ENCODE measurements at regions not wholly inside any gene's neighbourhood (a gene's known extent, or its start where the extent isn't known, plus 50 kb on each side); places are given as distances from the start of the nearest gene placed in this dataset.

- DNase-seq (ENCODE audit: insufficient read length, low spot score), result no peak
- TF ChIP-seq PAX5 (IDR thresholded peaks at IDR 0.05; ENCODE audit: insufficient read depth, low read length, severe bottlenecking) (no peak), POU2F2 (IDR thresholded peaks at IDR 0.05; ENCODE audit: low read depth, low read length) (no peak), SPI1 (IDR thresholded peaks at IDR 0.05; ENCODE audit: low read depth, low read length) (peak; percentile 50), TAF1 (IDR thresholded peaks at IDR 0.05; ENCODE audit: low read depth, low read length) (no peak), POLR2AphosphoS5 (IDR thresholded peaks at IDR 0.05; ENCODE audit: low read depth, low read length) (no peak)
- no peak for FAIRE-seq
Measured at GRCh38 chr4:144338148-144338547, 197.6 kb upstream of the GYPA start.

DNA sequence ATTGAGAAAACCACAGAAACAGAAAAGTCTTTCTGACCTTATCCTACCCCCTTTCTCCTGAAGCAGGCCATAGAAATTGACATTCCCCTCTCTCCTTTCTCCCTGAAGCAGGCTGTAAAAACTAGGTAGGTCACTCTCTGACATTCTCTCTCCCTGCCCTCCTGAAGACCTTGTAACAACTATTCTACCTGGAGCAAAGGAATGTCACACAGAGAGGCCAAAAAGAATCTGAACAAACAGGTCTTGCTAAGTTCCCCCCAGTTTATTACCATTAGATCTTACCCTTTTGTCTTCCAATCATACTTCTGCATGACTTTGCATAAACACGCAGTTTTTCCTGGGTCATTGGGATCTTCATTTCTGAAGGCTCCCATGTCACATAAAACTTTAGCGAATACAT, 198.3 kb upstream of the GYPA start:
- FAIRE-seq (no peak), DNase-seq (ENCODE audit: insufficient read length, low spot score) (no peak)
- TF ChIP-seq SPI1 (IDR thresholded peaks at IDR 0.05; ENCODE audit: low read depth, low read length), result no peak
- no peak for TF ChIP-seq POU2F2 (IDR thresholded peaks at IDR 0.05; ENCODE audit: low read depth, low read length)
- no peak for TF ChIP-seq TAF1 (IDR thresholded peaks at IDR 0.05; ENCODE audit: low read depth, low read length)
- no peak for TF ChIP-seq PAX5 (IDR thresholded peaks at IDR 0.05; ENCODE audit: insufficient read depth, low read length, severe bottlenecking)
- TF ChIP-seq POLR2AphosphoS5 (IDR thresholded peaks at IDR 0.05; ENCODE audit: low read depth, low read length), result no peak
- no peak for TF ChIP-seq POLR2A (IDR thresholded peaks at IDR 0.05; ENCODE audit: low read depth, low read length)

GRCh38 chr4:144340931-144341330, 200.4 kb upstream of the GYPA start:
- TF ChIP-seq PAX5 (IDR thresholded peaks at IDR 0.05; ENCODE audit: insufficient read depth, low read length, severe bottlenecking) (no peak), POLR2A (IDR thresholded peaks at IDR 0.05; ENCODE audit: low read depth, low read length) (no peak), POU2F2 (IDR thresholded peaks at IDR 0.05; ENCODE audit: low read depth, low read length) (no peak), SPI1 (IDR thresholded peaks at IDR 0.05; ENCODE audit: low read depth, low read length) (no peak), TAF1 (IDR thresholded peaks at IDR 0.05; ENCODE audit: low read depth, low read length) (no peak), POLR2AphosphoS5 (IDR thresholded peaks at IDR 0.05; ENCODE audit: low read depth, low read length) (no peak)
- FAIRE-seq, result no peak
- DNase-seq (ENCODE audit: insufficient read length, low spot score), result no peak

DNA sequence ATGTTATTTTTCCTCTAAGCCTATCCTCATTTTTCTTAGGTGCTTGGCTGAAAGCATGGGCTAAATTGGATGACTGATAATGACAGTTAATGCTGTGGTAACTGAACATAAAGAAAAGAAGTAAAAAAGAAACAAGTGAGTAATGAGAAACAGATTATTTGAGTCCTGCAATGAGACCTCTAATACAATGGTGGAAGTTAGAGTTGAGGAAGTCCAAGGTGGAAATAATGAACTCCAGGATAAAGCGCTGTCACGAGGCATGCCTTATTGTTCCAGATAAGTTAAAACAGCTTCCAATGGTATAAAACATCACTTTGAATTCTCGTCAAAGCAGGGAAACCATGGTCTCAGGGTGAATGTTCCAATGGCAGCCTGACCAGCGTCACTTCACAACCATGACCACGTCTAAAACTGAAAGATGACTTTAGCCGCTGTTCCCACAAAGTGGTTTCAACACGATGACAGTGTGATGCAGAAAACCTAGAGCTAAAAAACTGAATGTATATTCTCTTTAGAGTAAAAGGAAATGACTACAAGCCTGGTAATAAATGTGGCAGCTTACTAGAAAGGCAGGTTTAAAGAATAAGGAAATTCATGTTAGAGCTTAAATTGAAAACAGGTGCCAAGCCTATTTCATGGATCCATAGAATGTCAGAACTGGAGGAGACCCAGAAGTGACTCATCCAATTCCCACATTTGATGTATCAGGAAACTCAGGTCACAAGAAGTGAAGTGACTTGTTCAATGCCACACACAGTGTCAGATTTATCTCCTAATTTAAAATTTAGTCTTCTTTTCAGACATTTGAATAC, 202.6 kb upstream of the GYPA start:
- TF ChIP-seq POLR2AphosphoS5 (IDR thresholded peaks at IDR 0.05; ENCODE audit: low read depth, low read length), result no peak
- TF ChIP-seq TAF1 (IDR thresholded peaks at IDR 0.05; ENCODE audit: low read depth, low read length), result no peak
- DNase-seq (ENCODE audit: insufficient read length, low spot score) (no peak), FAIRE-seq (no peak)

- DNase-seq (ENCODE audit: insufficient read length, low spot score) (no peak), FAIRE-seq (no peak)
- TF ChIP-seq POU2F2 (IDR thresholded peaks at IDR 0.05; ENCODE audit: low read depth, low read length) (no peak), SPI1 (IDR thresholded peaks at IDR 0.05; ENCODE audit: low read depth, low read length) (no peak)
Measured at GRCh38 chr4:144347121-144347520, 206.6 kb upstream of the GYPA start.

- DNase-seq (ENCODE audit: insufficient read length, low spot score) (no peak), FAIRE-seq (no peak)
- no peak for TF ChIP-seq POLR2A (IDR thresholded peaks at IDR 0.05; ENCODE audit: low read depth, low read length)
- TF ChIP-seq TAF1 (IDR thresholded peaks at IDR 0.05; ENCODE audit: low read depth, low read length), result no peak
- TF ChIP-seq SPI1 (IDR thresholded peaks at IDR 0.05; ENCODE audit: low read depth, low read length), result no peak
- TF ChIP-seq POU2F2 (IDR thresholded peaks at IDR 0.05; ENCODE audit: low read depth, low read length), result no peak
- no peak for TF ChIP-seq PAX5 (IDR thresholded peaks at IDR 0.05; ENCODE audit: insufficient read depth, low read length, severe bottlenecking)
- no peak for TF ChIP-seq POLR2AphosphoS5 (IDR thresholded peaks at IDR 0.05; ENCODE audit: low read depth, low read length)
Measured at GRCh38 chr4:144350706-144351105, 210.2 kb upstream of the GYPA start.

GRCh38 chr4:144351306-144351705, 210.8 kb upstream of the GYPA start:
- TF ChIP-seq POLR2A (IDR thresholded peaks at IDR 0.05; ENCODE audit: low read depth, low read length) (no peak), TAF1 (IDR thresholded peaks at IDR 0.05; ENCODE audit: low read depth, low read length) (no peak), POU2F2 (IDR thresholded peaks at IDR 0.05; ENCODE audit: low read depth, low read length) (no peak), SPI1 (IDR thresholded peaks at IDR 0.05; ENCODE audit: low read depth, low read length) (no peak), POLR2AphosphoS5 (IDR thresholded peaks at IDR 0.05; ENCODE audit: low read depth, low read length) (no peak), PAX5 (IDR thresholded peaks at IDR 0.05; ENCODE audit: insufficient read depth, low read length, severe bottlenecking) (no peak)
- DNase-seq (ENCODE audit: insufficient read length, low spot score), result no peak
- no peak for FAIRE-seq

GRCh38 chr4:144353292-144353691, 212.8 kb upstream of the GYPA start:
- TF ChIP-seq SPI1 (IDR thresholded peaks at IDR 0.05; ENCODE audit: low read depth, low read length) (no peak), TAF1 (IDR thresholded peaks at IDR 0.05; ENCODE audit: low read depth, low read length) (no peak), POLR2AphosphoS5 (IDR thresholded peaks at IDR 0.05; ENCODE audit: low read depth, low read length) (no peak), PAX5 (IDR thresholded peaks at IDR 0.05; ENCODE audit: insufficient read depth, low read length, severe bottlenecking) (no peak), POLR2A (IDR thresholded peaks at IDR 0.05; ENCODE audit: low read depth, low read length) (no peak), POU2F2 (IDR thresholded peaks at IDR 0.05; ENCODE audit: low read depth, low read length) (no peak)
- DNase-seq (ENCODE audit: insufficient read length, low spot score) (no peak), FAIRE-seq (no peak)

DNA sequence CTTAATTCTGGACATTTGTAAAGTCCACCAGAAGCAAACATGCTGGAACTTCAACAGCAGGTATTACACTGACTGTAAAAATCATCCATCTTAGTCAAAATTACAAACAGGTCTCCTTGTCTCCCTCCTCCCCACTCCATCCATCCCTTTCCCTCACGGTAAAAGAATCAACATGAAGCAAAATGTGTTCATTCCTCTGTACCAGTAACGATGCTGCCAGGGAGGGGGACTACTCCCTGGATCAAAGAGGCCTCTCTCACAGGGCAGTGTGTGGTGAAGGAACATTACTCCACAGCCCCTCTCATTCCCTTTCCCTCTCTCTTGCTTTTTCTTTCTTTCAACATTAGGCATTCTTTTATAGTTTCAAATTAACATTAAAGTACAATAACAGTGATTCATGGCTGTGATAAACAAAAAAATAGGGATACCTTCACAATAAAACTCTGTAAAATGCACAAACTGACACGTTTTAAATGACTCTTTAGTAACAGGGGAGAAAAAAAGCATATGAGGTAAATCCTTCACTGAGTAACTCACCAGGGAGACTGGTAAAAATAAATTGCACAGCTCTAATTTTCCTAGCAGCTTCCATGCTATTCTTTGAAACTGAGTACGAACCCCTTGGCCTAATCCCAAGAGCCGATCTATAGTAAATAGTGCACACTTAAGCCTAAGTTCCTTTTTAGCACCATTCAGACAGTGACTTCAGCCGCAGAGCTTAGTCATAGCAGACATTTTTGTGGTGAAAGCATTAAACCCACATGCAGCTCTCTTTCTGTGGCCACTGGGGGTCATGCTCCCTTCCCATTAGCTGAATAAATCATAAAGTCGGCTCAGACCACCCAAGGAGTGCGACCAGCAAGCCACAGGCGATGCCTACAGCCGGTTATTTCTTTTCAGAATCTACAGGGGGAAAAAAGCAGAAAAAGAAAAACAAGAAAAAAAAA, 215.6 kb upstream of the GYPA start:
- peak; percentile 75 for FAIRE-seq
- no peak for TF ChIP-seq TAF1 (IDR thresholded peaks at IDR 0.05; ENCODE audit: low read depth, low read length)
- TF ChIP-seq SPI1 (IDR thresholded peaks at IDR 0.05; ENCODE audit: low read depth, low read length), result no peak
- no peak for TF ChIP-seq POLR2A (IDR thresholded peaks at IDR 0.05; ENCODE audit: low read depth, low read length)
- TF ChIP-seq POU2F2 (IDR thresholded peaks at IDR 0.05; ENCODE audit: low read depth, low read length), result peak; percentile 82; the same call in 1 of the 2 replicates
- TF ChIP-seq PAX5 (IDR thresholded peaks at IDR 0.05; ENCODE audit: insufficient read depth, low read length, severe bottlenecking), result peak; percentile 5
- no peak for TF ChIP-seq POLR2AphosphoS5 (IDR thresholded peaks at IDR 0.05; ENCODE audit: low read depth, low read length)
- DNase-seq (ENCODE audit: insufficient read length, low spot score), result peak; percentile 2
